NCI-H748 (cell line): ENCODE measurements at regions not wholly inside any gene's neighbourhood (a gene's known extent, or its start where the extent isn't known, plus 50 kb on each side); places are given as distances from the start of the nearest gene placed in this dataset.

Experiments
- DNase-seq: peaks from one replicate; lab custom pipeline; 2025; ENCODE audit not compliant: unreplicated experiment; lab: John Stamatoyannopoulos, UW

- DNase-seq, result no peak
These were observed 70.1 kb upstream of the SDK1 start for GRCh38 chr7:3230908-3231307.

DNA sequence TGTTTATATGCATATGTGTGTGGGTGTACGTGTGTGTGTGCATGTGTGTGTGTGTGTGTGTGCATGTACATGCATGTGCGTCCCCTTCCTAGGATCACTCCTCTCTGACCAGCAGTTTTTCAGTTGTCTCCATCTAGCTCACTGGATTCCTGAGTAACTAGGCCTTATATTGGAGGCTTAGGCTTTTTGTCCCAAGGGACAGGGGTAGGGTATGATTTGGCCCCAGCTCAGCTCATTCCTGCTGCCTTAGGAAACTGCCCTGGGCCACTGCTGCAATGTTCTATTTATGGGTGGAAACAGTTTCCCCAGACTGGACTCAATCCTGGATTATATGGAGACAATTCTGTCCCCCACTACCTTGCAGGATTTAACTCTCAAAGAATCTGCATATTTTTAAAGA is 68.8 kb upstream of the SDK1 start:
- DNase-seq, result no peak

GRCh38 chr7:3233301-3233700 is 67.8 kb upstream of the SDK1 start:
- DNase-seq, result no peak

GRCh38 chr7:3234051-3234450 is 67.0 kb upstream of the SDK1 start:
- DNase-seq, result no peak

GRCh38 chr7:3234851-3235250 is 66.2 kb upstream of the SDK1 start:
- no peak for DNase-seq

GRCh38 chr7:3235322-3235721 is 65.7 kb upstream of the SDK1 start:
- DNase-seq, result no peak

- no peak for DNase-seq
These were observed 64.8 kb upstream of the SDK1 start for GRCh38 chr7:3236268-3236667.

GRCh38 chr7:3238525-3239210 is 62.4 kb upstream of the SDK1 start:
- DNase-seq, result no peak

DNA sequence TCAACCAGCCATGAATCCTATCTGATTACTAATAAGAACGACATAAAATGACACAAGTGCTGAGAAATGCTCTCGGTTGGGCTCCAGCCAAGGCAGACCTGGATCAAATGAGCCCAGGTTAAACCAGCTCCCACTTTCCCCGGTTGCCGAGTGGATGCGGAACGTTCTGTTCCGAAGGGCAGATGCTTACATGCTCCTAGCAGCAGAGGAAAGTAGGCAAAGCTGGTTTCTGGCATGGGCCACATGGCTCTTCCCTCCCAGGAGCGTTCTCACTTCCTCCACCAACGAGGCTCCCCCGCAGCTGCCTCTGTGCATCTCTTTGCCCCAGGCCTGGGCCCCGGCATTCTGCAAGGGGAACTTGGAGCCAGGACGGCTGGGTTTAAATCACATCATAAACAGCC is 61.8 kb upstream of the SDK1 start:
- DNase-seq, result no peak

DNA sequence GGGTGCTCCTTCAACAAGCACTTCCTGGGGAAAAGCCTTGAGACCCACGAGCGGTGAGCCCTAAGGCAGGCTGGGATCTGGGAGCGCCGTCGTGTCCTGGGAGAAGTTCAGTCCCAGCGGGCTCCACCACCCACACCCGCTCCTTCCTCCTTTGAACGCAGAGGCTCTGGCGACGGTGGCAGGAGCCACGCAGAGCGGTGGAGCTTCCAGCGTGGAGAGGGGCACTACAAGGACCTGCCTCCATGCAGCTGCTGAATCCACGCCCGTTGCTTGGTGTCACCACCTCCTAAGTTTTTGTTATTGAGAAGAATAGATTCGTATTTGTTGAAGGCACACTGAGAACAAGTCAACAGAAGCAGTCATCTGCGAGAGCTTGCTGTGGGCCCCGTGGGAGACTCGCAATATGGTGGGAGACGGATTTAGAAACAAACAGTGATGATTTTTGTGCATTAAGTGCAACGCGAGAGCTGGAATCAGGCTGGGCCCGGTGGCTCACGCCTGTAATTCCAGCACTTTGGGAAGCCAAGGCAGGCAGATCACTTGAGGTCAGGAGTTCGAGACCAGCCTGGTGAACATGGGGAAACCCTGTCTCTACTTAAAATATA is 60.1 kb upstream of the SDK1 start:
- DNase-seq, result no peak

GRCh38 chr7:3241686-3242258 is 59.3 kb upstream of the SDK1 start:
- DNase-seq, result no peak

- no peak for DNase-seq
These were observed 58.6 kb upstream of the SDK1 start for GRCh38 chr7:3242398-3242972.

GRCh38 chr7:3243256-3243655 is 57.8 kb upstream of the SDK1 start:
- peak; percentile 66 for DNase-seq

DNA sequence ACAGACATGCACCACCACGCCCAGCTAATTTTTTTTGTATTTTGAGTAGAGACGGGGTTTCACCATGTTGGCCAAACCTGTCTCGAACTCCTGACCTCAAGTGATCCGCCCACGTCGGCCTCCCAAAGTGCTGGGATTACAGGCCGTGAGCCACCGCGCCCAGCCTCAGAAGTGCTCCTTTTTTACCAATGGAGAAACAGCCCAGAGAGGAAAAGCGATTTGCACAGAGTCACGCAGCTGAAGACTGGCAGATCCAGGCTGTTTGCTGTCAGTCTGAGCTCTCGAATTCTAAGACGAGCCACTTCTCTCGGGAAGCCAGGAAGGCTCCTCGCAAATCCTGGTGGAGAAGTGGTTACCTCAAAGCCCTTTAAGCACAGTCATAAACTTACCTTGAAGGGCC is 57.4 kb upstream of the SDK1 start:
- DNase-seq, result no peak

GRCh38 chr7:3244241-3244814 is 56.7 kb upstream of the SDK1 start:
- DNase-seq, result peak; percentile 27

DNA sequence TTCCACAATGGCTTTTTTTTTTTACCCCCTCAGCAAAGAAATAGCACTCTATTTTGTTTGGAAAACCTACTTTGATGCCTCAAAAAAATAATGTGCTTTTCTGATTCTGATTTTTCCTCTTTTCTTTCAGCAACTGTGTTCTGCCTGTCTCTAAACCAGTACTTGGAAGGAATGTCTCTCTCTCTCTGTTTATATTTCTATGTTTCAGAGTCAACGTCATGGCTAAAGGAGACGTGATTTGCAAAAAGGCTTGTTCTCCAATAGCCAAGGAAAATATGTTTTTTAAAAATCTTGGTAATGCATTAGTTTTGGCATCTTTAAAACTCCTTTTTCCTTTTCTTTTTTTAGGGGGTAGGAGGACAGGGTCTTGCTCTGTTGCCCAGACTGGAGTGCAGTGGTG is 56.0 kb upstream of the SDK1 start:
- no peak for DNase-seq

DNA sequence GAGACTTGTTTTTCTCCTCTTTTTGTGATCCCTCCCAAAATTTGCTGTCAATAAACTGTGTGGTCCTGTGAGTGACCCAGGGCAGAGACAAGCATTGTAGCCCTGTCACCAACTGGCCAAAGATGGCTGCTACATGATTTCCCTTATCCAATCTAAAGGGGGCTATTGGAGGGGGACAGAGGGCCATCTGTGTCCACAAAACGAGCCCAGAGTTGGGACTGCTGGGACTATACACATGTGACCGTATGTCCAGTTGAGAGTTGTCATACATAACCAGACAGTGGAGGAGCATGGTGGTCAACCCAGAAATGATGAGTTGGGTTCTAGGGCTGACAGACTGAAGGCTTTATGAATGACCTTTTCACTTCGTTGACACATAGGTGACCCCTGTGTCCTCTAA is 55.3 kb upstream of the SDK1 start:
- DNase-seq, result no peak

DNA sequence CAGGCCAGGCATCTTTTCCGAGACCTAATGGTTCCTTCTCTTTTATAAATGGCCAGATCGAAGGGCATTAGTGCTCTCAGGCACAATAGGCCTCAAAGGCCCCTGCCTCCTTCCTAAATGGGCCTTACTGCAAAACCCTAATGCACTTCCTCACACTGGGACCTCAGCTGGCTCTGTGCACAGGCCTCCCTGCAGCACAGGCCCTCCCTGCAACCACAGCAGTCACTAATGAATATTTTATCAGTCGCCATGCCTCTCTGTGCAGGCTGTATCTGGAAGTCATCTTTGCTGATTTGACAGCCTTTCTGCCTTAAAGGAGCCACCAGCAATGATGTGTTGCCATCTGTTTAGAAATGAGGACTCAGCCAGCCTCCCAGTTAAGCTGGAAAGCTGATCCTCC is 54.9 kb upstream of the SDK1 start:
- DNase-seq, result no peak

GRCh38 chr7:3246651-3247050 is 54.4 kb upstream of the SDK1 start:
- DNase-seq, result no peak

DNA sequence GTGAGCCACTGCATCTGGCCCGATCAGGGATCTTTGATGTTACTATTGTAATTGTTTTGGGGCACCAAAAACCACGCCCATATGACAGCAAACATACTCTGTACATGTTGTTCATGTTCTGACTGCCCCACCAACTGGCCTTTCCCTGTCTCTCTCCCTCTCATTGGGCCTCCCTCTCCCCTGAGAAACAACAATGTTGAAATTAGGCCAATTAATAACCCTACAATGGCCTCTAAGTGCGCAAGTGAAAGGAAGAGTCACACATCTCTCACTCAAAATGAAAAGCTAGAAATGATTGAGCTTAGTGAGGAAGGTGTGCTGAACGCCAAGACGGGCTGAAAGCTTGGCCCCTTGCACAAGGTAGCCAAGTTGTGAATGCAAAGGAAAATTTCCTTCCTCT is 50.3 kb upstream of the SDK1 start:
- no peak for DNase-seq
